IPS-11a (cell line): ENCODE measurements at regions not wholly inside any gene's neighbourhood (a gene's known extent, or its start where the extent isn't known, plus 50 kb on each side); places are given as distances from the start of the nearest gene placed in this dataset.
"Not testable (repeated sequence)": the region's sequence is repeated elsewhere in the genome, so short reads cannot be mapped to it uniquely, and the experiment has no call there.

Experiments
- H3K4me3 ChIP-seq: one replicate; pipeline ENCODE4 v1.5.1; 2013; ENCODE audit warnings: low read depth, low read length, control low read depth

DNA sequence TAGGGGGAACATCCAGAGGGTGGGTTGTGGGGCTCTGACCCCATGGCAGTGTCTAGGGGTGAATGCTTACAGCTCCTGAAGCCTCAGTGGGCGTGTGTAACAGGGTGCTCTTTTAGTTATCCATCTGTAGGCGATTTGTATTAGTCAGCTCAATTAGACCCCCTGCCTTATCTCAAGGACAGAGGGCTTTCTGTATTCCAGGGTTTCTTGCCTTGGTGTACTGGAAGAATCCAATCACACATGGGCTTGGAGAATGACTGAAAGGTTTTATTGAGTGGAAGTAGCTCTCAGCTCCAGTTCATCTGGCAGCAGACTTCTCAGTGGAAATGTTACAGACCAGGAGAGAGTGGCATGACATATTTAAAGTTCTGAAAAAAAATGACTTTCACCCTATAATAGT lies 334.0 kb upstream of the GCFC2 start:
- no peak overlapping the region for H3K4me3 ChIP-seq

- H3K4me3 ChIP-seq, result no peak overlapping the region
Measured at GRCh38 chr2:76039505-76039904, 328.8 kb upstream of the GCFC2 start.

GRCh38 chr2:76027761-76028160 lies 317.0 kb upstream of the GCFC2 start:
- no peak overlapping the region for H3K4me3 ChIP-seq

GRCh38 chr2:76019128-76019527 lies 308.4 kb upstream of the GCFC2 start:
- H3K4me3 ChIP-seq, result no peak overlapping the region

- no peak overlapping the region for H3K4me3 ChIP-seq
Measured at GRCh38 chr2:76009484-76009883, 298.8 kb upstream of the GCFC2 start.

- H3K4me3 ChIP-seq, result no peak overlapping the region
Measured at GRCh38 chr2:76008001-76008702, 297.4 kb upstream of the GCFC2 start.

DNA sequence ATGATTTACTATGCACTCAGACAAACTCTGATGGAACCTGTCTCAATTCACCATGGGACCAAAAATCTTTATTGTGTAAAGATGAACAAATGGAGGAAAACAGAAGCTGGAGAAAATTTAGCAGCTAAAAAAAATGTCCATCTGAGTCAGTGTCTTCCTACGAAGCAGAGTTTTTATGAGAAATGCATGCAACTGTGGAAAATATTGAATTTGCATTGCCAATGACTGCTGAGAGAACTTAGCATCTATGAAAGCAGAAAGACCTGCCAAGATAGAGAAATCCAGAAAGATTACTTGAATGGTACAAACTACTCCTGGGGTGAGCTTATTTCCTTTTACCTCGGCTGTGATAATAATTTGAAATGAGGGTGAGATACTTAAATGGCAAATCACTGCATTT lies 289.7 kb upstream of the GCFC2 start:
- no peak overlapping the region for H3K4me3 ChIP-seq

- H3K4me3 ChIP-seq, result no peak overlapping the region
Measured at GRCh38 chr2:75998451-75998850, 287.7 kb upstream of the GCFC2 start.

GRCh38 chr2:75994759-75995158 lies 284.0 kb upstream of the GCFC2 start:
- no peak overlapping the region for H3K4me3 ChIP-seq

GRCh38 chr2:75988622-75989021 lies 277.9 kb upstream of the GCFC2 start:
- not testable (repeated sequence) for H3K4me3 ChIP-seq

DNA sequence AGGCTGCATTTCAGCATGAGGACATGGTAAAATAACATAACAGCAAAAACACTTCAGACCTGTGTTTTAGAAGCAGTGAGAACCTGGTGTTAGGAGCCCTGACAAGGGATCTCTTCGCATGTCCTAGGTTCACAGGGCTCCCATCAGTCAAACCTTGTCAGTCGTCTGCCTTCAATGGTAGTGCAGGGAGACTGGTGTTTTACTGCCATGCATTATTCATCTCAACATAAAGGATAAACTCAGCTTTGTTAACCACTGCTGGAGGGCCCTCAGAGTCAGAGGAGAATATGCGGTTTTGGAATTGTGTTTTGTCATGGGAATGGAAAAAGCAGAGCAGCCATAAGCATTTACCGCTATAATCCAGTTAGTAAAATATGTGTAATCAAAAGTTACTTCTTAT lies 275.9 kb upstream of the GCFC2 start:
- no peak overlapping the region for H3K4me3 ChIP-seq

DNA sequence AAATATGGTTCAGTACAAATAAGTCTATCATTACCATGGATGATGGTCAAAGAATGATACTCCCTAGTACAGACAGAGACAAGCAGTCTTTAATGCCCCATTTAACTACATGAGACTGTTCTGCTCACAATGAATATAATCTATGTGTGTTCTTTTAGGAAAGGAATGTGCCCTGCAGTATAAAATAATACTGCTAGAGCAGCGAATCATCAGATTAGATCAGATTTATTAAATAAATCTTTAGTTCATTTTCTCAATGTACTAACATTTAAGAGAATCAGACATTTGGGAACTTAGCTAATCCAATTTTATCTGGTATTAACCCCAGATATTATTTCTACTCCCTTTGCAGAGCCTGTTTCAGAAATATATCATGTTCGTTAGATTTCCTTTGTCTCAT lies 272.0 kb upstream of the GCFC2 start:
- H3K4me3 ChIP-seq, result no peak overlapping the region

GRCh38 chr2:75964646-75965045 lies 253.9 kb upstream of the GCFC2 start:
- no peak overlapping the region for H3K4me3 ChIP-seq

- no peak overlapping the region for H3K4me3 ChIP-seq
Measured at GRCh38 chr2:75960472-75961009, 249.8 kb upstream of the GCFC2 start.

GRCh38 chr2:75959724-75960471 lies 249.2 kb upstream of the GCFC2 start:
- H3K4me3 ChIP-seq, result no peak overlapping the region

DNA sequence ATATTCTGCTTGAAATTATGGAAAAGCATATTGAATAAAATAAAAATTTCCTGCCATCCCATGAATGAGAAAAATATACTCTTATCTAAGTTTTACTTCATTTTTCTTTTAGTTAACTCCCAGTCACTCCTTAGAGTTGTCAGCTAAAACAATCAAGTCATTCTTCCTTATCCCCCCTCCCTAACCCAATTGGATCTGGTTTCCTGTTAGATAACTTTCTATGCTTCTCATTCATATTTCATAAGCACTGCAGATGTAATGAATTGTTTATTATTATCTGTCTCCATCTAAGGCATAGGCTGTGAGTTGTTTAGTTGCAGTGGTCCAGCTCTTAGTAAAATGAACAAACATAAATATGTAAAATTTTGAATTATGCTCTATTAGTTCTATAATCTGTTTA lies 244.0 kb upstream of the GCFC2 start:
- no peak overlapping the region for H3K4me3 ChIP-seq

- no peak overlapping the region for H3K4me3 ChIP-seq
Measured at GRCh38 chr2:75952173-75952572, 241.5 kb upstream of the GCFC2 start.

DNA sequence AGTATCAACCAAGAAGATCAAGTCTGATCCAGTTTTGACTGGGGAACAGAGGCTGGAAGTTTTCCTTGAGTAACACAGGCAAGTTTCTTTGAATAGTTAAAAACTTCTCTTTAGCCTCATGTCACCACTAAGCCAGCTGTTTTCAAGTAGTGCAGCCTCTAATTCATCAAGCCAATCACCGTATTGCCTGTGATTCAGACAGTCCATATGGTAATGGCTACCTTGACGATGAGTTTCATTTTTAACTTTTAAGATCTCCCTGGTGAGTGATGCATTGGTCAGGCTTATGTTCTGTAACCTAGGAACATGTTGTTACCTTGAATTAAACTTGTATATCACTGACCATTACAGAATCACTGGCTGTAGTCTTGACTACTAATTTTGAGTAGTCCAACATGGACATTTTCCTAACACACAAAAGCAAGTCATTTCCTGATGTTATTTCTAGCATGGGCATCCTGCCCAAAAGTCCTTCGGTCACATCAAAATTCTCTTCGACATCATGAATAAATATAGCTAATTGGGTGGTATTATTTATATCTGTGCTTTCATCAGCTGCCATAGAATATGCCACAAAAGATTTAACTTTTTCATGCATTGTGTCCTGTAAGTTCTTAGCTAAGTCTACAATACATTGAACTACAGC lies 238.8 kb upstream of the GCFC2 start:
- H3K4me3 ChIP-seq, result no peak overlapping the region

GRCh38 chr2:75936311-75936710 lies 225.6 kb upstream of the GCFC2 start:
- H3K4me3 ChIP-seq, result no peak overlapping the region

- no peak overlapping the region for H3K4me3 ChIP-seq
Measured at GRCh38 chr2:75932996-75933395, 222.3 kb upstream of the GCFC2 start.

DNA sequence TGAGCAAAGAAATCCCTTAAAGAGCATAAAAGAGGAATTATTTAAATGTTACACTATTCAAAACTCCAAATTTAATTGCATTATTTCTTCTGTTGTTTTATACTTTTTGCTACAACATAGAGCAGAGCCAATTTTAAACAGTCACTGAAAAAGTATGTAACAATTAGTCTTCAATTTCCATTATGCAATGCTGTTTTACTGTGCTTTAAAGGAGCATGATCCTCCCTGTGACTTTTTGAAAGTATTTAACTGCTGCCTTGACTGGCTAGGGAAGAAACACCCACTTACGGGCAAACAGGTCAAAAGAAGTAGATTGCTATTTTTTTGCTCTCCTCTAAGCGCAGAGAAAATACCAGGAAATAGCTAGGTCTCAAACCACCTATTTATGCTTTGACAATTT lies 217.4 kb upstream of the GCFC2 start:
- H3K4me3 ChIP-seq, result no peak overlapping the region
